ENCODE measurements at regions not wholly inside any gene's neighbourhood (a gene's known extent, or its start where the extent isn't known, plus 50 kb on each side); places are given as distances from the start of the nearest gene placed in this dataset.

GRCh38 chr10:45201271-45201670 is 114.1 kb downstream of the OR13A1 start:
- TF ChIP-seq, protein P1, sequence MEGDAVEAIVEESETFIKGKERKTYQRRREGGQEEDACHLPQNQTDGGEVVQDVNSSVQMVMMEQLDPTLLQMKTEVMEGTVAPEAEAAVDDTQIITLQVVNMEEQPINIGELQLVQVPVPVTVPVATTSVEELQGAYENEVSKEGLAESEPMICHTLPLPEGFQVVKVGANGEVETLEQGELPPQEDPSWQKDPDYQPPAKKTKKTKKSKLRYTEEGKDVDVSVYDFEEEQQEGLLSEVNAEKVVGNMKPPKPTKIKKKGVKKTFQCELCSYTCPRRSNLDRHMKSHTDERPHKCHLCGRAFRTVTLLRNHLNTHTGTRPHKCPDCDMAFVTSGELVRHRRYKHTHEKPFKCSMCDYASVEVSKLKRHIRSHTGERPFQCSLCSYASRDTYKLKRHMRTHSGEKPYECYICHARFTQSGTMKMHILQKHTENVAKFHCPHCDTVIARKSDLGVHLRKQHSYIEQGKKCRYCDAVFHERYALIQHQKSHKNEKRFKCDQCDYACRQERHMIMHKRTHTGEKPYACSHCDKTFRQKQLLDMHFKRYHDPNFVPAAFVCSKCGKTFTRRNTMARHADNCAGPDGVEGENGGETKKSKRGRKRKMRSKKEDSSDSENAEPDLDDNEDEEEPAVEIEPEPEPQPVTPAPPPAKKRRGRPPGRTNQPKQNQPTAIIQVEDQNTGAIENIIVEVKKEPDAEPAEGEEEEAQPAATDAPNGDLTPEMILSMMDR (IDR thresholded peaks at IDR 0.05; ENCODE audit: poor library complexity), result no peak
- TF ChIP-seq EZH2 (IDR thresholded peaks at IDR 0.05; ENCODE audit: borderline replicate concordance) (no peak), EZH2phosphoT487 (IDR thresholded peaks at IDR 0.05; ENCODE audit: low read depth, severe bottlenecking, unreplicated experiment) (no peak)

Measured in hepatocyte (in vitro differentiated cells).